ENCODE measurements at regions not wholly inside any gene's neighbourhood (a gene's known extent, or its start where the extent isn't known, plus 50 kb on each side); places are given as distances from the start of the nearest gene placed in this dataset.

- no peak for DNase-seq (ENCODE audit: low read depth, low spot score)
- no peak overlapping the region for H3K27ac ChIP-seq
Observed at GRCh38 chr11:92276773-92277172, 52.2 kb downstream of the FAT3 start.

GRCh38 chr11:92277871-92278270 lies 53.3 kb downstream of the FAT3 start:
- no peak for DNase-seq (ENCODE audit: low read depth, low spot score)
- no peak overlapping the region for H3K27ac ChIP-seq

- DNase-seq (ENCODE audit: low read depth, low spot score), result no peak
- H3K27ac ChIP-seq, result no peak overlapping the region
Observed at GRCh38 chr11:92278791-92279433, 54.3 kb downstream of the FAT3 start.

- DNase-seq (ENCODE audit: low read depth, low spot score), result no peak
Observed at GRCh38 chr11:92284107-92284506, 59.5 kb downstream of the FAT3 start.

DNA sequence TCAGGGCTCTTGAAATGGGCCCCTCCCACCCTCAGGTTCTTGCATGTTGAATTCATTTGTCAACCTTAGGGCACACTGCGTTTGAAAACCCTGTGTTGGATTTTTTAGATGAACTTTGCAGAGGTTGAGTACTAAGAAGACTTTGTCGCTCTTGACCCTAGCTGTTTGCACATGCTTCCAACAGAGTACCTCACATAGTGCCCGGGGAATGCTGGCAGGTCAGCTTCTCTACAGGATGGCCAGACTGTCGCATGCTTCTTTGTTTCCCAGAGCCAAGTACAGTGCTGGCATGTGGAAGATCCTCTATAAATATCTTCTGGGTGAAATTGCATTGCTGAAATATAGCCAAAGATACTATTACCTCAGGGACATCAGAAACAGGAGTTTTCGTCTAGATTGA lies 59.9 kb downstream of the FAT3 start:
- no peak overlapping the region for H3K27ac ChIP-seq
- DNase-seq (ENCODE audit: low read depth, low spot score), result no peak

More at GRCh38 chr11:92284107-92284506, 59.5 kb downstream of the FAT3 start:
- no peak overlapping the region for H3K27ac ChIP-seq

GRCh38 chr11:92285776-92286175 lies 61.2 kb downstream of the FAT3 start:
- DNase-seq (ENCODE audit: low read depth, low spot score), result no peak
- no peak overlapping the region for H3K27ac ChIP-seq

DNA sequence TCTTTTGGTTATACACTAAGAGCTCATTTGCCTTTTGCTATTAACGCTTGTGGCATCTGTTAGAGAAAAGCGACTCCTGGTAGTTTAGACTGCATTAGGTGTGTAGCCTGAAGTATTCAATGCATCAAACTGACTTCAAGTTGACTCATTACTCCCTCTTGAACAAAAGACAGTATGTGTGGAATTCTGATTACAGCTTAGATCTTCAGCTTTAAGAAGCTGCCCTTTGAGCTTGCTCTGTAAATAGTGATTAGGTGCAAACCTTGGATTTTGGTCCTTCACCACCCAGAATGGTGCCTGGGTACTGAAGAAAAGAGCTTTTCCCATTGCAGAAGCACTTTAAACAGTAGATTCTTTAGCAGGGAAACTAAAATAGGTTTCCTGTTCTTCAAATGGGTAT lies 62.1 kb downstream of the FAT3 start:
- DNase-seq (ENCODE audit: low read depth, low spot score), result no peak
- H3K27ac ChIP-seq, result no peak overlapping the region

- H3K27ac ChIP-seq, result no peak overlapping the region
- DNase-seq (ENCODE audit: low read depth, low spot score), result no peak
Observed at GRCh38 chr11:92295175-92296137, 70.8 kb downstream of the FAT3 start.

GRCh38 chr11:92296138-92296515 lies 71.5 kb downstream of the FAT3 start:
- DNase-seq (ENCODE audit: low read depth, low spot score), result no peak
- no peak overlapping the region for H3K27ac ChIP-seq

DNA sequence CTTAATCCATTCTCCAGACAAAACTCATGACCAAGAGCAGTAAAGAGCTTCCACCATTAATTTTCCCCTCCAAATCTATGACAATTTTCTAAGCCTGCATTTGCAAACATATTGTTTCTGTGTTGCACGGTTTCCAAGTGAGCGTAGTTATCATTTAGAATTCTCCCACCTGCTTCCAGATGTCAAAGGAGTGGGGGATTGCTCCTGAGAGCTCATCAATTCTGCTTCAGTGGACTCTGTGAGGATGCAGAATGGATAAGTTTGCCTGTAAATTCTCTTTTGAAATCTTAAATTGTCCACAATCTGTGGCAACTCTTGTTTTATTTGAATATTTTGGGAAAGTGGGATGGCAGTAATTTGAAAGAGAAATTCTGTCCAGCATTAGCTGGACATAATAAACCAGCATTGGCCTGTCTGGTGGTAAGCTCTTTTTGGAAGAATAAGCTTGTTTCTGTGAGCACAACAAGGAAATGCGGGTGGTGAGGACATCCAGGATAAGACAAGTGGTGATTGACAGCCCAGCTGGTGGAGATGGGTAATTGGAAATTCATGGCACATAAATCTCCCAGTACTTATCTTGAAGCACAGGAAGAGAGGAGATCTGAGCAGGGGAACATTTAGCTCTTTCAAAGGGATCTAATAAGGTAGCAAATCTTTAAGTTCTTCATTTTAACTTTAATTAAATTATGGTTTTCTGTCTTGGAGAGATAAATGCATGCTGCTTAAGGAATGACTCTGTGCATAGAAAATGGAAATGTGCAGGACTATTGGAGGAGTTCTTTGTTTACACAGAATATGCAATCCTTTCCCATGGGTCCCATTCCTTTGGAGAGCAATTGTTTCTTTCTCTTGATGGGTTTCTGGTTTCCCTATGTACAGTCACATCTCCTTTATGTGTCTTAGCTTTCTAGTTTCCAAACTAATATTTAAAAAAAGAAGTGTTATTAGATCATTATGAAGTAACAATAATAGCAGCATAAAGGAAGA lies 73.2 kb downstream of the FAT3 start:
- no peak for DNase-seq (ENCODE audit: low read depth, low spot score)
- no peak overlapping the region for H3K27ac ChIP-seq

DNA sequence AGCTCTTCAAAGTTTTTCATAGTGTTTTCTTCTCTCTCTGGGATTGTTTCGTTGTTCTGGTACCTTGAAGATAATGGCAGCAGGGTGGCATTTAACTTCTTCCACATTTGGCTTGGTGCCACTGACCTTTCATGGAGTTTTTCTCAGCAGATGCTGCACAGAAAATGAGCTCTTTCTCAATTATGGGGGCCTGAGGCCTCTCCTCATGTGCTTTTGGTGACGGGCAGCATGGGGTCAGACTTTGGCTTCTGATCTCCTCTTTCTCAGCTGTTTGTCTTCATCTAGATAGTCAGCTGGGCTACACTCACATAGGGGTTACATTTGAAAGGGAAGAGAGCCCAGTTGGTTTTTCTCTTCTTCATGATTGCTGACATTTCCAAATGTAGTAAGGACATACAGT lies 76.3 kb downstream of the FAT3 start:
- no peak for DNase-seq (ENCODE audit: low read depth, low spot score)

DNA sequence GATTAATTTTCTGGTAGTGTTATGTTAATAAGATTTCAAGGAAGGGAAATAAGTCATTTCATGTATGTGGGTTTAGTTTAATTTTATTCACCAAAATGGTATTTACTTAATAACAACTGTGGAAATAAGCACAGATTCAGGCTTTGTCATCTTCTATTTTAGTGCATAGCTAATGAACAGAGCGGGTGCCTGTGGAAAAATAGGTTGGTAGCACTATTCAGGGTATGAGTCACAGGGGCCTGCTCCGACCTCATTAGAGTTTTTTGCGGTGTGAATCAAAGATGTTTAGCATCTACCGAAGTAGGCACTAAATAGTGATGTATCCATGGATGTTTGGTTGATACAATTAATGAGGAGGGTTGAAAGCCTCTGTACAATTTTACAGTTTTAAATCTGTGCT lies 78.2 kb downstream of the FAT3 start:
- DNase-seq (ENCODE audit: low read depth, low spot score), result no peak
- H3K27ac ChIP-seq, result no peak overlapping the region

More for the DNA sequence above, 76.3 kb downstream of the FAT3 start:
- no peak overlapping the region for H3K27ac ChIP-seq

GRCh38 chr11:92304271-92304670 lies 79.7 kb downstream of the FAT3 start:
- H3K27ac ChIP-seq, result no peak overlapping the region
- DNase-seq (ENCODE audit: low read depth, low spot score), result no peak

GRCh38 chr11:92306966-92307510 lies 82.4 kb downstream of the FAT3 start:
- no peak for DNase-seq (ENCODE audit: low read depth, low spot score)
- no peak overlapping the region for H3K27ac ChIP-seq

DNA sequence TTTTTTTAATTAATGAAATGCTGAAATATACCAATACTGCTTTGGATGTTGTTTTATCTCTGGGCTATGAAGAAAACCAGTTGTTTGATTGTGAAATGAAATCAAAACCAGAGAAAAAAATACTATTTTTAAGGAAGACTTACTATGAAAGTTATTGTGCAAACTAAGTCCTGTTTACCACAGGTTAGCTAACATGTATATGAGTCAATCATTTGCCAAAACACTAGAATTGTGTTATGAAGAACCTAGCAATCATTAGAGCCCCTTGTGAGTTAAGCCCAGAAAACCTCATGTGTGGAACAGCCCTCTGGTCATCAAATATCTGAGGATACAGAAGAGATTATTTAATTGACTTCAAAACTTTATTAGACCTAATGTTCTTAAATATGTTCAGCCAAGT lies 83.7 kb downstream of the FAT3 start:
- DNase-seq (ENCODE audit: low read depth, low spot score), result no peak
- no peak overlapping the region for H3K27ac ChIP-seq

- H3K27ac ChIP-seq, result no peak overlapping the region
- no peak for DNase-seq (ENCODE audit: low read depth, low spot score)
Observed at GRCh38 chr11:92311616-92312449, 87.2 kb downstream of the FAT3 start.

DNA sequence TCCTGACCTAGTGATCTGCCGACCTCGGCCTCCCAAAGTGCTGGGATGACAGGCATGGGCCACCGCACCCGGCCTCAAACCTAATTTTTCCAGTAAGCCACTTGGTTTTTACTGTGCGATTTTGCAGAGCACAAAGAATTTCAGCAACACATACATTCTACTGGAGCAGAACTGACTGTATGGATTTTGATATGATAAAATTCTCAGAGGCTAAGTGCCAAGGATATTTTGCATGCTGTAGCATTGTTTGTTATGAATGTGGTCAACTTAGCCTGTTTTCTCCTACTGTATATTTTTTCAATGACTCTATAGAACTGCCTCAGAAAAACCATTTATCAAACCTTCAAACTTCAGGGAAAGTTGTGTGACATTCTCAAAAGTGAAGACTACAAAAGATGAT lies 89.2 kb downstream of the FAT3 start:
- H3K27ac ChIP-seq, result no peak overlapping the region
- no peak for DNase-seq (ENCODE audit: low read depth, low spot score)

DNA sequence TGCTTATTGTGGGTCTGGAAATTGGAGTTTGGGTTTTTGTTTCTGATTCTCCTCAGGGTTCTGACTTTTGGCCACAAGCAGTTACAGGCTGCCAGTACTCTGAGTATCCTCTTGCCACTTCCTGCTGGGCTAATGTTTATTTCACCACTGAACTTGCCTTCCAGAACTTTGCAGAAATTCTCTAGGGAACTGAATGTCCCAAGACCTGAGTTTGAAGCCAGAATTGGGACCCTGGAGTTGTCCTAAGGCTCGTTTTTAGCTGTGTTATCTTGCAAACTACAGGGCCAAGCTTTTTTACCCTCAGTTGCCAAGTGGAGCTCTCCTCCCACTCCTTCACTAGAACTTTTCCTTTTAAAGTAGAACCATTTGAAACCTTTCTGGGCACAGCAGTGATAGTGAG lies 89.9 kb downstream of the FAT3 start:
- no peak for DNase-seq (ENCODE audit: low read depth, low spot score)

DNA sequence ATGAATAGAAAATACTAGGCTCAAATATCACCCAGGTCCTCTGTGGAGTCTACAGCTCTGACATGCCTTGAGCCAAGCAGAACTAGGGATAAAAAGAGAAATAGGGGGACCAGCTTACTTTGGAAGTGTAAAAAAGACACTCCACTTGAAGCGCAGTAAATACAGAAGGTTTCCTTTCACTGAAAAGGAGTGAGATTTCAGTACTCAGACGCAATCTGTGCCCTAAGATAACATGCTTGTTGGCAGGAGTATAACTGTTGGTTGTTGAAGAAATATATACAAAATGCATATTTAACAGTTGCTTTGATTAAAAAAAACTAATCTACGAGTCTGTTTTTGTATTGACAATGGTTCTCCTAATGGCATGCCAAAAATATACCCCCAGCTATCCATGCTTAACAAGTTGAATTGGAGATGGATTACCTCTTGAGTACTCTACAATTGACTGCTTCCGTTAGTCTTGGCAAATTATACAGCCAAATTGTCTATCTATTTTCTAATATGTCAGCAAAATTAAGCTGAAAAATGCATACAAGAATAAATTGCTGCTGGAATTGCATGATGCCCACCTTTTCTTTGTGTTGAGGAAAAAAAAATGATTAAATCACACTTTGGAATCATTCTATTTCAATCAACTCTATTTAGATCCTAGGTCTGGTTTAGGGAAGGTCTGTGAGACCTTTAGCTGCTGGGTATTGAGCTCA lies 91.6 kb downstream of the FAT3 start:
- no peak overlapping the region for H3K27ac ChIP-seq
- no peak for DNase-seq (ENCODE audit: low read depth, low spot score)

More for the DNA sequence above, 89.9 kb downstream of the FAT3 start:
- H3K27ac ChIP-seq, result no peak overlapping the region

Measured in epithelial cell of prostate (primary cell).